HCT116 (cell line): ENCODE measurements at regions not wholly inside any gene's neighbourhood (a gene's known extent, or its start where the extent isn't known, plus 50 kb on each side); places are given as distances from the start of the nearest gene placed in this dataset.

ENCODE experiments used
- ATAC-seq: fragments of 200-7000 bp; cut with Tn5 transposase; 2 replicates; pipeline ENCODE4 v1.9.1; 2020; ENCODE audit warnings: mild to moderate bottlenecking, moderate library complexity
- BruUV-seq: library from RNA; stranded (reverse); fragments of 400-500 nt; replicated peaks from 2 replicates; lab custom pipeline; 2021; lab: Mats Ljungman, UMichigan
- CTCF ChIA-PET: fragments of 300-600 bp; sonication (Branson Sonifier 250); formaldehyde crosslinking; loops from one replicate; lab custom pipeline; 2021; ENCODE audit warnings: antibody characterized with exemption; lab: Charles Lee
- POLR2A ChIA-PET: fragments of 300-600, 350-600 bp; sonication (Branson Sonifier 250); formaldehyde crosslinking; loops from one replicate; lab custom pipeline; 2021; ENCODE audit warnings: antibody characterized with exemption; lab: Charles Lee
- RAD21 ChIA-PET, 2 experiments: fragments of 300-600 bp; sonication (Branson Sonifier 250); formaldehyde crosslinking; loops; one replicate each; lab custom pipeline; 2023; ENCODE audit warnings: low total read pairs in 2 of 2; ENCODE audit not compliant: uncharacterized antibody in 2 of 2, unreplicated experiment in 2 of 2, low non-redundant PET in 1 of 2; lab: Charles Lee
- DNase-seq: peaks from one replicate; pipeline ENCODE4 v3.0.0-alpha.2; 2010; ENCODE audit warnings: low read depth, low spot score
- H2AFZ ChIP-seq: fragments of 200-600 bp; shearing (Covaris generic), sonication (generic); 2 replicates; pipeline ENCODE4 v1.6.1; 2017; ENCODE audit warnings: low read depth, mixed run types, mixed read lengths, antibody characterized with exemption, low read length; ENCODE audit not compliant: poor library complexity, severe bottlenecking
- H3K27ac ChIP-seq: 2 replicates; pipeline ENCODE4 v1.5.1; 2012; ENCODE audit warnings: low read depth, low read length
- H3K27me3 ChIP-seq: fragments of 200-600 bp; sonication (generic); 2 replicates; pipeline ENCODE4 v1.6.1; 2016; ENCODE audit warnings: mixed run types, low read length, mixed read lengths; ENCODE audit not compliant: insufficient read depth
- H3K36me3 ChIP-seq, 2 experiments: fragments of 200-500 bp in 1 of 2; fragments of 200-600 bp in 1 of 2; sonication (Bioruptor generic) in 1 of 2; sonication (generic) in 1 of 2; 2 replicates each; pipeline versions ENCODE4 v1.5.1 to v1.6.1; 2014 to 2016; ENCODE audit warnings: low read length in 2 of 2, inconsistent platforms in 1 of 2, mixed read lengths in 1 of 2, mixed run types in 1 of 2; ENCODE audit not compliant: insufficient read depth in 2 of 2, control insufficient read depth in 1 of 2
- H3K4me1 ChIP-seq, 2 experiments: fragments of 200-600 bp in 1 of 2; sonication (generic) in 1 of 2; 2 replicates each; pipeline versions ENCODE4 v1.5.1 to v1.6.1; 2012 to 2017; ENCODE audit warnings: low read length in 2 of 2, inconsistent platforms in 1 of 2, mild to moderate bottlenecking in 1 of 2, mixed read lengths in 1 of 2, mixed run types in 1 of 2, moderate library complexity in 1 of 2; ENCODE audit not compliant: insufficient read depth in 2 of 2, control insufficient read depth in 1 of 2
- H3K4me2 ChIP-seq: fragments of 200-600 bp; sonication (generic); 2 replicates; pipeline ENCODE4 v1.6.1; 2017; ENCODE audit warnings: mixed run types, low read length, mixed read lengths
- H3K4me3 ChIP-seq, 2 experiments: fragments of 200-600 bp in 1 of 2; sonication (generic) in 1 of 2; replicated peaks in 1 of 2; 2 replicates each; pipeline ENCODE4 v1.5.1; 2011 to 2016; ENCODE audit warnings: low read length in 2 of 2, control low read depth in 1 of 2, low read depth in 1 of 2, mild to moderate bottlenecking in 1 of 2, mixed read lengths in 1 of 2, mixed run types in 1 of 2
- H3K79me2 ChIP-seq: fragments of 200-600 bp; sonication (generic); 2 replicates; pipeline ENCODE4 v1.6.1; 2017; ENCODE audit warnings: mild to moderate bottlenecking, mixed run types, low read length, moderate library complexity, mixed read lengths; ENCODE audit not compliant: insufficient read depth
- H3K9ac ChIP-seq: fragments of 200-600 bp; sonication (generic); 2 replicates; pipeline ENCODE4 v1.6.1; 2016; ENCODE audit warnings: low read length, mixed read lengths
- H3K9me2 ChIP-seq: fragments of 200-600 bp; sonication (generic), shearing (Covaris generic); 2 replicates; pipeline ENCODE4 v1.6.1; 2017; ENCODE audit warnings: mixed run types, mild to moderate bottlenecking, moderate library complexity; ENCODE audit not compliant: insufficient read depth
- H3K9me3 ChIP-seq, 2 experiments: fragments of 200-500 bp in 1 of 2; fragments of 200-600 bp in 1 of 2; sonication (Bioruptor generic) in 1 of 2; sonication (generic) in 1 of 2; 2 replicates each; pipeline ENCODE4 v1.6.1; 2014 to 2017; ENCODE audit warnings: low read length in 2 of 2, mixed read lengths in 2 of 2, inconsistent platforms in 1 of 2, low read depth in 1 of 2, mild to moderate bottlenecking in 1 of 2, mixed run types in 1 of 2, moderate library complexity in 1 of 2; ENCODE audit not compliant: control insufficient read depth in 1 of 2, insufficient read depth in 1 of 2
- H4K20me1 ChIP-seq: fragments of 200-600 bp; sonication (generic), shearing (Covaris generic); 2 replicates; pipeline ENCODE4 v1.6.1; 2017; ENCODE audit warnings: mixed run types, mild to moderate bottlenecking, moderate library complexity; ENCODE audit not compliant: insufficient read depth
- CBX3 ChIP-seq: IDR thresholded peaks from 2 replicates; pipeline ENCODE4 v1.6.1; 2012; ENCODE audit warnings: low read depth
- CTCF ChIP-seq, 3 experiments: fragments of 200-600 bp in 1 of 3; sonication (generic) in 1 of 3; IDR thresholded peaks in 2 of 3; conservative IDR thresholded peaks in 1 of 3; 2 replicates each; pipeline ENCODE4 v1.5.1; 2012 to 2017; ENCODE audit warnings: low read depth in 2 of 3, low read length in 2 of 3, antibody characterized with exemption in 1 of 3, borderline replicate concordance in 1 of 3, control low read depth in 1 of 3, mild to moderate bottlenecking in 1 of 3, mixed read lengths in 1 of 3, mixed run types in 1 of 3, moderate library complexity in 1 of 3; ENCODE audit not compliant: insufficient read depth in 1 of 3
- EGR1 ChIP-seq: IDR thresholded peaks from 2 replicates; pipeline ENCODE4 v1.6.1; 2012; ENCODE audit warnings: low read depth
- ELF1 ChIP-seq: IDR thresholded peaks from 2 replicates; pipeline ENCODE4 v1.6.1; 2012; ENCODE audit warnings: low read depth, borderline replicate concordance
- EZH2phosphoT487 ChIP-seq: fragments of 200-600 bp; IDR thresholded peaks from 2 replicates; pipeline ENCODE4 v1.6.1; 2018; ENCODE audit warnings: antibody characterized with exemption, borderline replicate concordance
- FOSL1 ChIP-seq: IDR thresholded peaks from 2 replicates; pipeline ENCODE4 v1.6.1; 2012; ENCODE audit warnings: low read depth
- JUND ChIP-seq: IDR thresholded peaks from 2 replicates; pipeline ENCODE4 v1.6.1; 2012
- MAX ChIP-seq: IDR thresholded peaks from 2 replicates; pipeline ENCODE4 v1.6.1; 2012
- POLR2A ChIP-seq: IDR thresholded peaks from 2 replicates; pipeline ENCODE4 v1.7.0; 2011; ENCODE audit warnings: borderline replicate concordance; ENCODE audit not compliant: insufficient read depth, insufficient read length; ENCODE audit errors: extremely low read depth
- RAD21 ChIP-seq: IDR thresholded peaks from 2 replicates; pipeline ENCODE4 v1.6.1; 2012; ENCODE audit warnings: low read depth, mild to moderate bottlenecking
- REST ChIP-seq: IDR thresholded peaks from 2 replicates; pipeline ENCODE4 v1.6.1; 2012; ENCODE audit warnings: low read depth
- SIN3A ChIP-seq: IDR thresholded peaks from 2 replicates; pipeline ENCODE4 v1.6.1; 2012; ENCODE audit warnings: low read depth
- SP1 ChIP-seq: IDR thresholded peaks from 2 replicates; pipeline ENCODE4 v1.6.1; 2012; ENCODE audit warnings: low read depth
- TCF7L2 ChIP-seq: IDR thresholded peaks from 2 replicates; pipeline ENCODE4 v1.7.0; 2011; ENCODE audit warnings: borderline replicate concordance, inconsistent platforms; ENCODE audit not compliant: insufficient read depth, insufficient read length; ENCODE audit errors: extremely low read depth
- YY1 ChIP-seq: IDR thresholded peaks from 2 replicates; pipeline ENCODE4 v1.6.1; 2011; ENCODE audit warnings: low read length, low read depth, moderate library complexity, mild to moderate bottlenecking; ENCODE audit not compliant: insufficient replicate concordance; ENCODE audit errors: extremely low read depth
- ZBTB33 ChIP-seq: IDR thresholded peaks from 2 replicates; pipeline ENCODE4 v1.6.1; 2011; ENCODE audit warnings: mild to moderate bottlenecking, low read length, moderate library complexity; ENCODE audit not compliant: insufficient replicate concordance; ENCODE audit errors: extremely low read depth
- ZNF274 ChIP-seq: fragments of 200-500 bp; sonication (Bioruptor generic); IDR thresholded peaks from 2 replicates; pipeline ENCODE4 v1.6.1; 2014; ENCODE audit warnings: mild to moderate bottlenecking, low read depth, low read length, inconsistent platforms
- intact Hi-C: fragments of 100-400 bp; cut with micrococcal nuclease; formaldehyde crosslinking; loops from 2 replicates; pipeline ENCODE4 v1.10.0; 2022

GRCh38 chr2:142259356-142259755, 128.5 kb upstream of the LRP1B start:
- H3K79me2 ChIP-seq, result no peaks in the 10 kb centered on the region
- TF ChIP-seq ZBTB33 (no peak), EGR1 (no peak), SP1 (no peak), ELF1 (no peak), JUND (no peak), ZNF274 (no peak), POLR2A (no peak), EZH2phosphoT487 (no peak), CBX3 (no peak), TCF7L2 (no peak), YY1 (no peak), CTCF (IDR thresholded peaks at IDR 0.05 in 2 of 3, conservative IDR thresholded peaks at IDR 0.05 in 1 of 3; ENCODE audit: borderline replicate concordance in 1 of 3, insufficient read depth in 1 of 3, low read depth in 2 of 3, low read length in 2 of 3) (no peak), REST (no peak), FOSL1 (no peak), SIN3A (no peak), RAD21 (no peak), MAX (no peak)
- TF ChIP-seq, all 23 proteins: peak for 0
- RAD21 ChIA-PET, result no interaction called here
- no peaks in the 10 kb centered on the region for H3K9me2 ChIP-seq
- ATAC-seq (no peak), DNase-seq (no peak)
- no peak overlapping the region for H2AFZ ChIP-seq
- H3K4me1 ChIP-seq, result no peaks in the 10 kb centered on the region
- no peak overlapping the region for H3K9ac ChIP-seq
- no peaks in the 10 kb centered on the region for H4K20me1 ChIP-seq
- no peaks in the 10 kb centered on the region for H3K36me3 ChIP-seq
- H3K9me3 ChIP-seq, result no peaks in the 10 kb centered on the region
- CTCF ChIA-PET, result no interaction called here
- no peaks in the 10 kb centered on the region for H3K27me3 ChIP-seq
- no peak overlapping the region for H3K27ac ChIP-seq
- intact Hi-C loops, result no loop called here
- H3K4me3 ChIP-seq, result no peak overlapping the region
- H3K4me2 ChIP-seq, result no peak overlapping the region
- POLR2A ChIA-PET, result no interaction called here
- no TSS peak for BruUV-seq
